Activated CD4-positive, alpha-beta T cell treated with anti-CD3 and anti-CD28 coated beads, Interleukin-2, amount 50 U/mL, for 48 hours (primary cell): ENCODE measurements at regions not wholly inside any gene's neighbourhood (a gene's known extent, or its start where the extent isn't known, plus 50 kb on each side); places are given as distances from the start of the nearest gene placed in this dataset.

ENCODE experiments used
- DNase-seq, 2 experiments: peaks; one replicate each; pipeline ENCODE4 v3.0.0-alpha.2; 2020

DNA sequence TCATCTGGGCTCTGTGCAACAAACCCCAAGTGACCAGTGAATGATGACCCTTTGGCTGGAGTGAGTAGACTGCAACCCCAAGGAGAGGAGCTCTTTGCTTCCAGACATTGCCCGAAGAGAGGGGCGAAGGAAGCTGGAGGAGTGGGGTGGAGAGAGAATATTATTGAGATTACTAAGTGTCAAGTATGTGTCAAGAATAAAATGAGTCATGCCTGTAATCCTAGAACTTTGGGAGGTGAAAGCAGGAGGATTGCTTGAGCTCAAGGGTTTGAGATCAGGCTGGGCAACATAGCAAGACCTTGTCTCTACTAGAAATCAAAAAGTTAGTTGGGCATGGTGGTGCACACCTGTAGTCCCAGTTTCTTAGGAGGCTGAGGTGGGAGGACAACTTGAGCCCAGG lies 142.0 kb upstream of the CCL2 start:
- no peak for DNase-seq

DNA sequence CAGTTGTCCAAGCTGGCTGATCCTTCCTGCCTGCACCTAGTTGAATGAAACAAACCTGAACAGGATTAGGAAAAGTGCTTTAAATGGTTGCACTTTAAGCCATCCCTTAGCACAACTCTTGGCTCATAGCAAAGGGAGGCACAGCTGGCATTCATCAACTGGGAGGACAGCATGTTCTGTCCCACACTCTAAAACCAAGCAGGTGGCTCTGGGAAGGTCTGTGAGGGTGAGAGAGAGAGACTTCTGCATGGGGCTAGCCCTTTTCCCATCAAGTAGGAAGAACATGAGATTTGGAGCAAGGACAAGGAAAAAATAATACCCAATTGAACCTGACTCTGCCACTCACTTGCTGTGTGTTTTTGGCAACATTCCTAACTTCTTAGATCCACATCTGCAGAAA lies 140.9 kb upstream of the CCL2 start:
- no peak for DNase-seq

DNA sequence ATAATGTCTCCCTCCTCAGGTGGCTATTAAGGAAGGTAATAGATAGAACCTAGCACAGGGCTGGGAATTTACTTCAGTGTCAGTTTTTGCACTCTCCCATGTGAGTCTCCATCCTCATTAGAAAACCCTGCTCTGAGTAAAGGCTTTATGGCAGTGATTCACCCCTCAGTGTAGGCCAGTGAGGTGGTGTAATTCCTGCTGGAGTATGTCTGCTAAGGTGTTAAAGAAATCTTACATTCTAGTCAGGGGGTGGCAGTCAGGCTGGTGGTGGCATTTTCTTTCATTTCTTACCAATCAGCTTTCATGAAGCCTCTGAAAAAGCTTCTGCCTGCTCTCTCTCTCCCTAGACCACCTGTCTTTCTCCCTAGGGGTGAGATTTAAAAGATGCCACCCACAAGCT lies 138.8 kb upstream of the CCL2 start:
- DNase-seq: no peak

DNA sequence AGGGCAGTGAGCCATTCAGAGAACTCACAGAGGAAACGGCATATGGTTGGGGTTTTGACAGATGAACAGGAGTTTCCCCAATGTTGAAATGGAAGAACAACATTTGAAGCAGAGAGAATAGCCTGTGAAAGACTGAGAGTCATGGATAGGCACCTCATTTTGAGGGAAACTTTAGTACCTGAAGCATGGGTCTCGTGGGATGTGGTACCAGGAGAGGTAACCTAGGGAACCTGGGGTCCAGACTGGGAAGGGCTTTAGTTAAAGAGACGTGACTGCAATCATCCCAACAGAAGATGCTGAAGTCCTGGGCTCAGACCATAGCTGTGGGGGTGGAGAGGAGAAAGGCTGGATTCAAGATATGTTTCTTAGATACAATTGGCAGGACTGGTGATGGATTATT lies 137.8 kb upstream of the CCL2 start:
- no peak for DNase-seq

DNA sequence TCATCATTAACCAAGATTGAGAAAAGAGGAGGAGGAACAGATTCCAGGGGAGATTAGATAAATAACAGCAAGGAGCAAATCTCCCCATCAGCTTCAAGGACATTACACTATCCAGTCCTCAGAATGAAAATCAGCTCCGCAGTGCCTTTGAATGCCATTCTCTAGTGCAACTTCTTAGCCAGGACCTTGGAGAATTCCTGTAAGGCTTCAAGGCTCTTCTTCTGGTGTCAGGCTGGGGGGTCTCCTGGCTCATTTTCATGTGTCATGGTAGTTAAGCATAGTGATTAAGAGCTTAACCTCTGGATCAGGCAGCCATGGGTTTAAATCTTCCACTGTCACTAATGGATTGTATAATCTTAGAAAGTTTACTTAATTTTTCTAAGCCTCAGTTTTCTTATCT lies 137.3 kb upstream of the CCL2 start:
- DNase-seq: no peak

DNA sequence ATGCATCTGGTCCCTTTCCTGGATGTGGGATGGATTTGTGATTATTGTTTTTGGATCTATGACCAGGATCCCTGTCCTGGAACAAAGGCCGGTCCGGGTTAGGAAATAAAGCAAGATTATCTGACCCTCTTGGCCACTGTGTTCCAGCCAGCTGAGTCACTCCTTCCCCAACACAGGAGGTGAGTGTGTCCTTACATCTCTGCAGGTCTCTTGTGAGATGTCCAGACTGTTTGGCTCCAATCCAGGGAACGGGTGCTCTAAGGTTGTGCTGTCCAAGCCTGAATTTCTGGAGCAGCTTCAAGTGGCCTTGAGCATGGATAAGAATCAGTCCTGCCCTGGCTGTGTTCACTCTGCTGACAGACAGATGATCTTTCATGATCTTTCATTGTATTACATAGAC lies 136.5 kb upstream of the CCL2 start:
- no peak for DNase-seq

DNA sequence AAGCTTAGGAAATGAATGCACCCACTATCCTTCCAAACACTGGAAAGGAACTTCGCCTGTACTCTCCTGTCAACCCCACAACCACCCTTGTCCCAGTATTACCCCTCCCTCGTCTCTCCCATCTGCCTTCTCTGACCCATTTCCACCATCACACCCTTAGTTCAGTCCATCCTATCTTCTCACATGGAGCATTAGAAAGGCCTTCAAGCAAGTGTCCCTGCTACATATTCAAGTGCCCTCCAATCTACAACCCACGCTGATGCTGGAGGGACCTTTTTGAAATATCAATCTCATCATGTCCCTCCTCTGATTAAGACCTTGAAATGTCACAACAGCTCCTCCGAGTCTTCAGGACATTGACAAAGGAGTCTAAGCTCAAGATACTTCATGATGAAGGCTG lies 133.8 kb upstream of the CCL2 start:
- no peak for DNase-seq

DNA sequence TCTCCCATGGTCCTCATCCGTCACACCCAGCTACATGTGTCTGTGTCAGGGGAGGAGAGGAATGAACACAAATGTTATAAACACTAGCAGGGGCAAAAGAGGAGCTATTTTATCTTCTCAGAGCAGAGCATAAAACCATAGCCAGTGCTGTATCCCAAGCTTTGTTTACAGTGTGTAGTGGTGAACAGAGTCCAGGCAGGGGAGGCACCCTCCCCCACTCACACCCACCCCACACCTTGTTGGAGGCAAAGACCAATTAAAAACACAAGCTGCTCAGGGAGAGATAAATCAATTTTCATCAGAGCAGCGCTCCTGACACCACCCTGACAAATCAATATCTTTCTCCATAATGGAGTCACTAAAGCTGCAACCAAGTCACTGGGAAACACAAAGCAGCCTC lies 132.6 kb upstream of the CCL2 start:
- DNase-seq: no peak

DNA sequence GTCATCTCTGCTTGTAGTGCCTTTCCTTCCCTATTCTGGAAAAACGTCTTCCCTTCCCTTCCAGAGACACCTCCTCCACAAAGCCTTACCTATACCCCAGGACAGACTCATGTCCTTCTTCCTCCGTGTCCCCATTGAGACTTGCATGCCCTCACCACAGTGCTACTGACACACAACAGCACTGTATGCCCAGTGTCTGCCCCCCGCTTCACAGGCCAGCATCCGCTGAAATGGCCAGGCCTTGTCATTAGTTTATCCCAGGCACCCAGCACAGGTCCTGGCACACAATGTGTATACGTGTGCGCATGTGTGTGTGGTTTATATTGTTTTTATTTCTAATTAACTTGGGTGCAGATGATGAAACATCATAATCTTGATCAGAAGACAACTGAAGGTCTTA lies 130.1 kb upstream of the CCL2 start:
- no peak for DNase-seq

DNA sequence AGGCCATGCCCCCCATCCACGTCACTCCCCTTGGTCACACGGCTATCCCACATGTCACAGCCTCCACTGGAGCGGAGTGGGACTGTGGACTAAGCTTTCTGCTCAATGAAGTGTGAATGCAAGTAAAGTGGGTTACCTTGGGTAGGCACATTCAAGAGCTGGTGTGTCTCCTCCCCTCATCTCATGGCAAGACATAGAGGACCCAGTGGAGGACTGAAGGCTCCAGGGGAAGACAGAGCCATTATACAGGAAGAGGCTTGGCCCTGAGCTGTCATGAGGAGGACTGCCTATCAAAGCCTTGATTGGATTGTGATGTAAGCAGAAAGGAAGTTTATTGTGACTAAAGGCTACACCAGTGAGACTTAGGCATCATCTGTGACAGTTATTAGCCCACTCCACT lies 129.2 kb upstream of the CCL2 start:
- no peak for DNase-seq

DNA sequence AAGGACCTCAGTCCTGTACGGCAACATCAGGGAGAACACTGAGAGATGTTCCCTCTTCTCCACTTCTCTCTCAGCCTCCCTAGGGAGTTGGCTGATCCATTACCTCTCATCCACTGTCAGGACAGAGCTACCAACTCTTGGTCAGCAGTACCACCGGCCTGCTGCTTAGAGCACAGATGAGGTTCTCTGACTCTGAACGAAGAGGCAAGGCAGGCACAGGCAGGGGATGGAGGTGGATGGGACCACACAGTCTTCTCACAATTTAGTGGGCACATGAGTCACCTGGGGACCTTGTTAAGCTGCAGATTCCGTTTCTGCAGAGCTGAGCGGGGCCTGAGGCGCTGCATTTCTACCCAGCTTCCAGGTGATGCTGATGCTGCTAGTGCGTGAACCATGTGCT lies 128.6 kb upstream of the CCL2 start:
- DNase-seq: no peak

DNA sequence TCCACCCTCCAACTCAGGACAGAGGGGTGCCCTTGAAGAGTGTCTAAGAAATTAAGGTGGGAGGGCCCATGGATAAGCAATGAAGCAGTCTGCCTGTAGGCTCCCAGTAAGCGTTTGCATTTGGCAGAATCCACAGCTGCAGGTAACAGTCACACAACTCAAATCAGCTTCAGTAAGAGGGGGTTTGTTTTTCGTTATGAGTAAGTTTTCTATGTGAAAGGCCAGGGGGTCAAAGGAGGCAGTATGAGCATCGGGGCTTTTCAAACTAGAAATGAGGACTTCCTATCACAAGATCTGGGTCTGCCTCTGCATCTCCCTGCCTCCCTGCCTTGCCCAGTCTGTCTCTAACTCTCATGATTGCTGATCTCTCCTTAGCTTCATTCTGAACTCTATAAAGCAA lies 128.1 kb upstream of the CCL2 start:
- no peak for DNase-seq

DNA sequence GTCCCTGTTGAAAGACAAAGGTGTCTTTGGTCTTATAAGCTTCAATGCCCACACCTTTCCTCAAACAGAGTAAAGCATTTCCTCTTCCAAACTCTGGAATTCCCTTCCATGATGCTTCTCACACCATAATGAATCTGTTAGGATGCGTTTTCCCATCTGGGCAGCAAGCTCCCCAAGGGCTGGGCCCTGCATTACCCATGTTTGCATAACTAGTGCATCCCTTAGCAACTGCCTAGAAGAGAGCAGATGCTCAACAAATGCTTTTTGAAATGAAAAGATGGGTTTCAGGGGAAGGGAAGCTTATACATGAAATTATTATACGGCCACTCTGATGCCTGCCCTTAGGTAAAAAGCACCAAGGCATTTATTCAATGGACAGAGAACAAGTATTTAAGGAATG lies 124.5 kb upstream of the CCL2 start:
- no peak for DNase-seq

DNA sequence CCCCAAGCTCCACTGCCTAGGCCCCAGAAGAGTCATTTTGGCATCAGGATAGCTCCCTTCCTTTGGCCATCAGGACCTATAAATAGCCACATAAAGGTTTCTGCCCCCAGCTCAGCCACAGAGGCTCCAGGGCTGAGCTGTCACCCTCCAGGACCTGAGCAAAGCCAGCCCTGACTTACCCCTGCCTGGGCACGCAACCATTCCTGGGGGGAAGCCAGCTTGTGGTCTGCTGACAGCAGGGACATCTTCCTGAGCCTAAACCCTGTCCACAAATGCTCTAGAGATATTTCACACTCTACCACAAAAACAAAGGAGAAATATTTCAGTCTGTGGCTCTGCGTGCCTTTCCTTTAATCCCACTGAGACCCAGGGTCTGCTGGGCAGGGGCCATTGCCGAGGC lies 123.7 kb upstream of the CCL2 start:
- no peak for DNase-seq

DNA sequence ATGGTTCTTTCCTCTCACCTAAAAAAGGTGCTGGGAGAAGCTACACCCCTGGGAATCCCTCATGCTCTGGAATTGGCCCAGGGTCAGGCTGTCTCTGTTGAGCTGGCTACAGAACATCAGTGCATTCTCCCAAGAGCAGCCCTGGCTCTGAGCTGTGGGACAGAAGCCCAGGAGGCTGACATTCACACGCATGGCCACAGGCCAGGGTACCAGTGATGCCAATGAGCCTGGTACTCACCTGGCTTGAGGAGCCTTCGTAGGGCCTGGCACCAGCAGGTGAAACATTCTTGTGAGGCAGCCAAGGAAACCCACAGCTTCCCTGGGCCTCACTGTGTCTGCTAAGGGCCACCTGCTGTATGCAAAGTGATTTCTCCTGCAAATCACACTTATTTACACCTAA lies 121.7 kb upstream of the CCL2 start:
- DNase-seq: no peak

DNA sequence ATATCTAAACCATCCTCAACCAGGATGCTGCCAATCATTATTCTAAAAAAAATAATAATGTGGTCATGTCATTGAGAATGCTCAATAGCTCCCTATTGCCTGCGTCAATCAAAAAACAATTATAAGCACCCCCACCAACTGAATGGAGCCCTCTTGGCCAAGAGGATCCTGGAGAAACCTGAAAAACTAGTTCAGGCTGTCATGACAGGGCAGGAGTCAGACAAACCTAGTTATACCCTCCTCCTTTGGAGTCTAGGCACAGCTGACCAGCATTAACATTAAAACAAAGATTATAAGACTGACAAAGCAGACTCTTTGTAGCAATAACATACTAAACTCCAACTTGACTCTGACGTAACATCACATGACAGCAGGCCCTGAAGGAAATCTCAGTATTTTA lies 119.2 kb upstream of the CCL2 start:
- no peak for DNase-seq

DNA sequence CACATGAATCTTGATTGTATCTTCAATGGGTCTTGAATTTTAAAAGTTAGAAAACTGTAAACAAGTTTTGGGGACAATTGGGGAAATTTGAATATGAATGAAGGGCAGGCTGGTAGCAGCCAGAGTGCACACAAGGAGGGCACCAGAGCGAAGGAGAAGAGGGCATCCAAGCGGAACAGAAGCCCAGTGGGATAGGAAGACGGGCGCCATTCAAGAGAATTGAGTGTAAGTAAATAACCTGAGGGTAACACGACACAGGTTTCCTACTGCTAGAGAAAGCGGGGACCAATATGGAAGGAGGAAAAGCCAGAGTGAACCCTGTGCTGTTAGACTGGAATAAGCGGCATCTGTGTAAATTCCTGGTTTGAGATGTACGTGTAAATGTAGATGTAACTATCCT lies 115.1 kb upstream of the CCL2 start:
- DNase-seq: no peak

DNA sequence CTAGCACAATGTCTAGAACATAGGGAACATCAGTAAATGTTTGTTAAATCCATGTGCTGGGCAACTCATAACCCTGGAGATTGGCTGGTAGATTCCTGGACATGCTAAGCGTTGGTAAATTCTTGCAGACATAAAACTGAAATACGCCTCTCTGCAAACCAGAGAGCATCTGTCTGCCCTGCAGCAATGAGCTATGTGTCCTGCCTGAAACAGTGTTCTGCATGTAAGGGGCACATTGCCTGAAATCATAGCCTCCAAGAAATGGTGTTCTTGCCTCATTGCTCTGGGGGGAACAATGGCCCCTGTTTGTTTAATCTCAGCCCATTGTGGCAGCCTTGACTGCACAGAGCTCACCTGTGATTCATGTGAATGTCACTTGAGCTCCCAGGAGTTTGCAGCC lies 113.5 kb upstream of the CCL2 start:
- DNase-seq: no peak

DNA sequence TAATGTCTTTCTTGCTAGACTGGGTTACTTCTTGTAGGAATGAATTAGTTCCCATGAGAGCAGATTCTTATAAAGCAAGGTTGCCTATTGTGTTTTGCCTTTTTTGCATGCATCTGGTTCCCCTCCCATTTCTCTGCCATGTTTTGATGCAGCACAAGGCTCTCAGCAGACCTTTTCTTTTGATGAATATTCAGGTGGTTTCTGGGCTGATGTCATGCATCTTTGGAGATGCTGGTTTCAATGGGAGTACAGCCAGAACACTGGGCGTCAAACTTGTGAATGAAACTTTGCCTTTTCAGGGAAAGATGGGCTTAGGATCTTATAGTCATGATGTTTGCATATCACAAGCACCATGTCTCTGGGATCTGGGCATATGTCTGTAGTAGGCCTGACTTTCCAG lies 111.7 kb upstream of the CCL2 start:
- DNase-seq: no peak

DNA sequence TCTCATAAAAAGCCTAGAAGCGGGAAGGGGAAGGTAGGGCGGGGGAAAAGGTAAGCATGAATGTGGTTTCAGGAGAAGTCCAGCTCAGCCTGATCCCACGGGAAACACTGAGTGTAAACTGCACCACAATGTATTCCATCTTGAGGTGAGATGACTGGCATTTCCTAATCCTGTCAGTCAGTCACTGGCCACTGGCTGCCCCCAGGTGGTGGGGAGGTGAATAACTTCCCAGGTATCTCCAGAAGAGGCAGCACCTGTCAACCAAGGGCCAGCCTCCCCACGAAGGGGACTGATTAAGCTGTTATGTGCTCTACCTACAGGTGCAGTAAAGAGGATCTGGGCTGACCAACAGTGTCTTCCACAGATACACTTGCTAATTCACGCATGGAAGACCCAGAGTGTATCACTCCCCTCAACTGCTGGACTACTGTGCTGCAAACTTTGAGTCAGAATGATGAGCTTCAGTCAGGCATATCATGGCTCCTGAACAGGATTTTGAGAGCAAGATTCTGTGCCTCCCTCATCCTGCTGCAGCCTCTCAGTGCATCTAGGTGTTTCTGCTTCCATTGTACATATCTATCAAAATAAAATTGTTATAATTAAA lies 108.5 kb upstream of the CCL2 start:
- peak; percentile 59 to 67 for DNase-seq

DNA sequence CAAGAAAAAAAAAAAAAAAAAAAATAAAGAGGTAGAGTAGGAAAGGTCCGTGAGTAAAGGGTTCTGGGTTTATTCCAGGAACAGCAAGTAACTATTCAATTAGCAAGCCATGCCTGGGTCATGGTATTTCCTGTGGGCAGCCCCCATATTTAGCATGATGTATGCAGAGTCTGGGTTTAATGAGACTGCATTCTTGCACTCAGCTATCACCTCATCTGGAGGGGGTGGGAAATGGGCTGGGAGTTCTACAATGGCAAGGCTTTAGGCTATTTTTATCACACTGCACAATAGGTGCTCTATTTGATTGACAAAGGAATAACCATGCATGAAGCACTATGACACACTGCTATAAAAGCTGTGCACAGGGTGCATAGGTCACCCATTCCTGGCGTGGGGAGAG lies 104.0 kb upstream of the CCL2 start:
- DNase-seq: no peak

DNA sequence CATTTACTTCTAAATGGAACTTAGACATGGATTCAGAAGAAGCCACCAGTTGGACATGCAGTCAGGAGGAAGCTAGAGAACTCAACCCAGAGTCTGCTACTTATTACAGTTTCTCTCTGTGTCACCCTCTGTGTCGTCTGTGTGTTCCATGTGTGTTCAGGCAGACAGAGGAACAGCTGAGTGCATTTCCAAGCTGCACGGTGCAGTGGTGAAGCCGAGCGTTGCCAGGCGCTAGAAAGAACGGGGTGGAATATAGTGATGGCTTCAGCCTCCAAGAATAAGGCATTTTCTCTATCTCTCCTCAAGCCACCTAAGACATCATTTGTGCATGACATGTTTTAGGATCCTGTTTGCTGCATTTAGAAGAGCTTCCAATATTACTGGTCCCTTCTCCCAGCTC lies 101.1 kb upstream of the CCL2 start:
- no peak for DNase-seq

DNA sequence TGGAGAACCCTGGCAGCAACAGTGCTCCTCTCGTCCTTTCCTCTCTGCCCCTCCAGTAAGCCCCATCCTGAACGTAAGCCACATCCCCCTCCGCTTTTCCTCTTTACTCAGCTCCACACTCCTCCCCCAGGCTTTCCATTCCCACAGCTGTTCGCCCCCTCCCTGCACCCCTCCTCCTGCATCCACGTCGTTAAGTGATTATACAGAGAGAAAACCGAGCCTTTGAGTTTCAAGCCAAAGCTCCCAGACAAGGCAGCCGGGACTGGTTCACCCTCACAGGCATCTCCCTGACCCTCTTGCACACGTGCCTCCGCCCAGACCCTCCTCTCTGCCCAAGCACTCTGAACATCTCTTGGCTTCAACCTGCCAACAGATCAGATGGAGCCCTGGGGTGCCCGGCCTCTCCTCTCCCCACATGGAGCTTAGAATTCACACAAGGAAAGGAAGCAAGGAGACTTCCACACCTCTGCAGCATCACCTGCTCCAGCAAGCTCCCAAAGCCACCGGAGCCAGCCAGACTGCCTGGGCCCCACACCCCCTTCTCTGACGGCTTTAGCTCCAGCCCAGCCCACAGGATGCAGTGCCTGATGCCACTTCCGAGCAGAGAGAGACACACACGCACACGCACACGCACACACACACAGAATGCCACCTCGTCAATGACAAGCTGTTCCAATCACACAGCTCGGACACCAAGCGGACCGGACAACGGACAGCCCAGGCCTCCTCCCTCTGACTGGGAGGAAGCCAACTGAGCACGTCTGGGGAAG lies 99.9 kb upstream of the CCL2 start:
- DNase-seq: no peak

DNA sequence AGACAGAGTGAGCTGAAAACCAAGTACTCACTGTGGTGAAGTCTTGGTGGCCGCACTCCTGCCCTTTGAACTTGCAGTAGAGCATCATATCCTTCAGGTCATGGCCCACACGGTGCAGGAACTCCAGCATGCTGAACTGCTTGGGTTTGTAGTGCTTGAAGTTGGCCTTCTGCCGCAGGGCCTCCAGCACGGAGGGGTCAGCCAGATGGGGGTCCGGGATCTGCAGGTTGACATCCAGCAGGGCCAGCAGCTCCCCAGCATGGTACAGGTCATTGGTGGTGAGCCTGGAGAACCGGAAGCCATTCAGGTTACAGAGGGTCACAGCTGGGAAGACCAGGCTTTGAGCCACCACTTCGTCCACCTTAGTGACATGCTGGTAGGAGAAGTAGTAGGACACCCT lies 99.1 kb upstream of the CCL2 start:
- DNase-seq: no peak

DNA sequence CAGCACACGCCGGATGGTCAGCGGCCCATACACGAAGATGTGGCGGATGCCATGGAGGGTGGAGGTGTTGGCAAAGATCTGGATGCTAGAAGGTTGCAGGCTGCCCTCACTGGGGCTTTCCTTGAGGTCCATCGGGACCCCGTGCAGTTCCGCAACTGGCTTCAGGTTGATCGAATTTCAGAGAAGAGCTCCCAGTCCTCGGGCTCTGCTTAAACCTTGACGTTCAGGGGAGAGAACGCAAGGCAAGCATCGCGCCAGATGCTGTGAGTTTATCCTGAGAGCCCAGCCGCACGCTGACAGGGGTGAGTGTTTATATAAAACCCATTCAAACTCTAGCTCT lies 98.7 kb upstream of the CCL2 start:
- no peak for DNase-seq
